Lower leg skin (tissue), 4 donors: ENCODE measurements at regions not wholly inside any gene's neighbourhood (a gene's known extent, or its start where the extent isn't known, plus 50 kb on each side); places are given as distances from the start of the nearest gene placed in this dataset.

Experiments
- DNase-seq, 2 donors: peaks; one replicate each; pipeline ENCODE4 v3.0.0-alpha.2; 2019; ENCODE audit warnings: low spot score in 2 of 2
- H3K4me3 ChIP-seq: fragments of 200-600 bp; sonication (generic); 2 replicates; pipeline ENCODE4 v1.5.1; 2017; ENCODE audit warnings: mild to moderate bottlenecking, low read depth; ENCODE audit not compliant: poor library complexity, severe bottlenecking
- CTCF ChIP-seq, 3 donors: fragments of 450-650 bp; IDR thresholded peaks; one replicate each; pipeline ENCODE4 v1.5.1; 2016; ENCODE audit warnings: antibody characterized with exemption in 3 of 3, mild to moderate bottlenecking in 3 of 3, moderate library complexity in 2 of 3
- POLR2A ChIP-seq, 2 donors: fragments of 450-650 bp; IDR thresholded peaks; one replicate each; pipeline ENCODE4 v1.6.1; 2016 to 2017; ENCODE audit warnings: antibody characterized with exemption in 2 of 2, mild to moderate bottlenecking in 1 of 2, moderate library complexity in 1 of 2
- WGBS, 2 donors: methylation state at CpG; one replicate each; pipeline ENCODE4 v1.1.5; 2018; 5-methylcytosine and 5-hydroxymethylcytosine counted together
- intact Hi-C: fragments of 100-400 bp; cut with DNase I; formaldehyde crosslinking; loops from one replicate; pipeline ENCODE4 v1.15.0; 2023; ENCODE audit warnings: low total_unique reads

GRCh38 chr2:48207851-48208250, 106.6 kb upstream of the FOXN2 start:
- 52 to 58% methylated on average over 3 of the region's 3 CpGs for WGBS, 2 donors
- no peak overlapping the region for H3K4me3 ChIP-seq
- TF ChIP-seq CTCF (IDR thresholded peaks at IDR 0.05): no peak
- TF ChIP-seq POLR2A (IDR thresholded peaks at IDR 0.05): no peak
- intact Hi-C loops: no loop called here
- DNase-seq: no peak

GRCh38 chr2:48209214-48209885, 105.1 kb upstream of the FOXN2 start:
- intact Hi-C loops: no loop called here
- peak in 1 of 2 donors; percentile 21 for DNase-seq
- no peak for TF ChIP-seq CTCF (IDR thresholded peaks at IDR 0.05)
- no peak for TF ChIP-seq POLR2A (IDR thresholded peaks at IDR 0.05)
- H3K4me3 ChIP-seq: no peak overlapping the region

- no peak overlapping the region for H3K4me3 ChIP-seq
- TF ChIP-seq CTCF (IDR thresholded peaks at IDR 0.05): no peak
- TF ChIP-seq POLR2A (IDR thresholded peaks at IDR 0.05): no peak
- intact Hi-C loops: no loop called here
- WGBS, 2 donors: 92 to 96% methylated on average over 2 of the region's 2 CpGs
- DNase-seq: no peak
Observed at GRCh38 chr2:48210189-48210588, 104.3 kb upstream of the FOXN2 start.

- H3K4me3 ChIP-seq: no peak overlapping the region
- WGBS, 2 donors: 83 to 91% methylated on average over 3 of the region's 3 CpGs
- TF ChIP-seq CTCF (IDR thresholded peaks at IDR 0.05) (no peak), POLR2A (IDR thresholded peaks at IDR 0.05) (no peak)
- DNase-seq: no peak
- intact Hi-C loops: no loop called here
Observed at GRCh38 chr2:48213646-48214045, 100.8 kb upstream of the FOXN2 start.

GRCh38 chr2:48218169-48218568, 96.3 kb upstream of the FOXN2 start:
- intact Hi-C loops: no loop called here
- WGBS, 2 donors: 76 to 84% methylated on average over 2 of the region's 2 CpGs
- no peak overlapping the region for H3K4me3 ChIP-seq
- no peak for DNase-seq
- no peak for TF ChIP-seq POLR2A (IDR thresholded peaks at IDR 0.05)

- intact Hi-C loops: no loop called here
- no peak for DNase-seq
- H3K4me3 ChIP-seq: no peak overlapping the region
- TF ChIP-seq POLR2A (IDR thresholded peaks at IDR 0.05): no peak
- WGBS, 2 donors: 75 to 85% methylated on average over 3 of the region's 3 CpGs
Observed at GRCh38 chr2:48219234-48219554, 95.3 kb upstream of the FOXN2 start.
